ENCODE measurements at regions not wholly inside any gene's neighbourhood (a gene's known extent, or its start where the extent isn't known, plus 50 kb on each side); places are given as distances from the start of the nearest gene placed in this dataset.
A peak's percentile ranks its signal among the peaks of the same experiment; 100 is the strongest.
"Not testable (repeated sequence)": the region's sequence is repeated elsewhere in the genome, so short reads cannot be mapped to it uniquely, and the experiment has no call there.

- Histone ChIP-seq H3K36me3 (ENCODE audit: insufficient read depth, low read length) (no peaks in the 10 kb centered on the region), H3K27ac (ENCODE audit: low read depth, low read length) (no peak overlapping the region), H3K27me3 (ENCODE audit: insufficient read depth, low read length) (no peaks in the 10 kb centered on the region), H3K4me1 (ENCODE audit: control insufficient read depth, insufficient read depth, low read length, unreplicated experiment) (no peaks in the 10 kb centered on the region), H2AFZ (ENCODE audit: low read length, unreplicated experiment) (no peak overlapping the region), H3K79me2 (ENCODE audit: control insufficient read depth, insufficient read depth, low read length, unreplicated experiment) (no peaks in the 10 kb centered on the region), H3K4me3 (ENCODE audit: low read depth, low read length) (no peak overlapping the region)
Observed at GRCh38 chr4:160362478-160362877, 1259.6 kb downstream of the RAPGEF2 start.

- H3K27me3 ChIP-seq (ENCODE audit: insufficient read depth, low read length): no peaks in the 10 kb centered on the region
- no peak overlapping the region for H2AFZ ChIP-seq (ENCODE audit: low read length, unreplicated experiment)
- H3K27ac ChIP-seq (ENCODE audit: low read depth, low read length): no peak overlapping the region
Observed at GRCh38 chr4:160364217-160364616, 1261.3 kb downstream of the RAPGEF2 start.

GRCh38 chr4:160364665-160365064 lies 1261.8 kb downstream of the RAPGEF2 start:
- H3K4me3 ChIP-seq (ENCODE audit: low read depth, low read length); H3K79me2 ChIP-seq (ENCODE audit: control insufficient read depth, insufficient read depth, low read length, unreplicated experiment); H3K4me1 ChIP-seq (ENCODE audit: control insufficient read depth, insufficient read depth, low read length, unreplicated experiment); H3K27ac ChIP-seq (ENCODE audit: low read depth, low read length); H3K27me3 ChIP-seq (ENCODE audit: insufficient read depth, low read length); H3K36me3 ChIP-seq (ENCODE audit: insufficient read depth, low read length); H2AFZ ChIP-seq (ENCODE audit: low read length, unreplicated experiment): not testable (repeated sequence)

More at GRCh38 chr4:160364217-160364616, 1261.3 kb downstream of the RAPGEF2 start:
- Histone ChIP-seq H3K36me3 (ENCODE audit: insufficient read depth, low read length) (no peaks in the 10 kb centered on the region), H3K4me3 (ENCODE audit: low read depth, low read length) (no peak overlapping the region), H3K79me2 (ENCODE audit: control insufficient read depth, insufficient read depth, low read length, unreplicated experiment) (no peaks in the 10 kb centered on the region), H3K4me1 (ENCODE audit: control insufficient read depth, insufficient read depth, low read length, unreplicated experiment) (no peaks in the 10 kb centered on the region)

GRCh38 chr4:160365383-160365782 lies 1262.5 kb downstream of the RAPGEF2 start:
- H3K27ac ChIP-seq (ENCODE audit: low read depth, low read length); H3K36me3 ChIP-seq (ENCODE audit: insufficient read depth, low read length); H3K4me1 ChIP-seq (ENCODE audit: control insufficient read depth, insufficient read depth, low read length, unreplicated experiment); H3K27me3 ChIP-seq (ENCODE audit: insufficient read depth, low read length); H3K4me3 ChIP-seq (ENCODE audit: low read depth, low read length); H2AFZ ChIP-seq (ENCODE audit: low read length, unreplicated experiment); H3K79me2 ChIP-seq (ENCODE audit: control insufficient read depth, insufficient read depth, low read length, unreplicated experiment): not testable (repeated sequence)

GRCh38 chr4:160370046-160370445 lies 1267.2 kb downstream of the RAPGEF2 start:
- Histone ChIP-seq H3K4me1 (ENCODE audit: control insufficient read depth, insufficient read depth, low read length, unreplicated experiment) (no peaks in the 10 kb centered on the region), H2AFZ (ENCODE audit: low read length, unreplicated experiment) (no peak overlapping the region), H3K27ac (ENCODE audit: low read depth, low read length) (no peak overlapping the region), H3K4me3 (ENCODE audit: low read depth, low read length) (no peak overlapping the region), H3K36me3 (ENCODE audit: insufficient read depth, low read length) (no peaks in the 10 kb centered on the region), H3K79me2 (ENCODE audit: control insufficient read depth, insufficient read depth, low read length, unreplicated experiment) (no peaks in the 10 kb centered on the region), H3K27me3 (ENCODE audit: insufficient read depth, low read length) (no peaks in the 10 kb centered on the region)

GRCh38 chr4:160371446-160371845 lies 1268.6 kb downstream of the RAPGEF2 start:
- Histone ChIP-seq H2AFZ (ENCODE audit: low read length, unreplicated experiment) (no peak overlapping the region), H3K27ac (ENCODE audit: low read depth, low read length) (no peak overlapping the region), H3K4me3 (ENCODE audit: low read depth, low read length) (no peak overlapping the region), H3K36me3 (ENCODE audit: insufficient read depth, low read length) (no peaks in the 10 kb centered on the region), H3K79me2 (ENCODE audit: control insufficient read depth, insufficient read depth, low read length, unreplicated experiment) (no peaks in the 10 kb centered on the region), H3K27me3 (ENCODE audit: insufficient read depth, low read length) (no peaks in the 10 kb centered on the region), H3K4me1 (ENCODE audit: control insufficient read depth, insufficient read depth, low read length, unreplicated experiment) (no peaks in the 10 kb centered on the region)

GRCh38 chr4:160372390-160372789 lies 1269.5 kb downstream of the RAPGEF2 start:
- H3K27ac ChIP-seq (ENCODE audit: low read depth, low read length): no peak overlapping the region
- H3K4me1 ChIP-seq (ENCODE audit: control insufficient read depth, insufficient read depth, low read length, unreplicated experiment): no peaks in the 10 kb centered on the region
- H2AFZ ChIP-seq (ENCODE audit: low read length, unreplicated experiment): no peak overlapping the region
- H3K36me3 ChIP-seq (ENCODE audit: insufficient read depth, low read length): no peaks in the 10 kb centered on the region
- no peak overlapping the region for H3K4me3 ChIP-seq (ENCODE audit: low read depth, low read length)
- no peaks in the 10 kb centered on the region for H3K79me2 ChIP-seq (ENCODE audit: control insufficient read depth, insufficient read depth, low read length, unreplicated experiment)
- H3K27me3 ChIP-seq (ENCODE audit: insufficient read depth, low read length): no peaks in the 10 kb centered on the region

- H3K36me3 ChIP-seq (ENCODE audit: insufficient read depth, low read length): no peaks in the 10 kb centered on the region
- H3K4me1 ChIP-seq (ENCODE audit: control insufficient read depth, insufficient read depth, low read length, unreplicated experiment): no peaks in the 10 kb centered on the region
- H2AFZ ChIP-seq (ENCODE audit: low read length, unreplicated experiment): no peak overlapping the region
- H3K27ac ChIP-seq (ENCODE audit: low read depth, low read length): no peak overlapping the region
- H3K4me3 ChIP-seq (ENCODE audit: low read depth, low read length): no peak overlapping the region
- no peaks in the 10 kb centered on the region for H3K27me3 ChIP-seq (ENCODE audit: insufficient read depth, low read length)
- H3K79me2 ChIP-seq (ENCODE audit: control insufficient read depth, insufficient read depth, low read length, unreplicated experiment): no peaks in the 10 kb centered on the region
Observed at GRCh38 chr4:160373911-160374310, 1271.0 kb downstream of the RAPGEF2 start.

GRCh38 chr4:160375772-160376452 lies 1273.0 kb downstream of the RAPGEF2 start:
- no peaks in the 10 kb centered on the region for H3K4me1 ChIP-seq (ENCODE audit: control insufficient read depth, insufficient read depth, low read length, unreplicated experiment)
- H3K4me3 ChIP-seq (ENCODE audit: low read depth, low read length): no peak overlapping the region
- H3K27ac ChIP-seq (ENCODE audit: low read depth, low read length): no peak overlapping the region
- no peaks in the 10 kb centered on the region for H3K79me2 ChIP-seq (ENCODE audit: control insufficient read depth, insufficient read depth, low read length, unreplicated experiment)
- no peaks in the 10 kb centered on the region for H3K36me3 ChIP-seq (ENCODE audit: insufficient read depth, low read length)
- H3K27me3 ChIP-seq (ENCODE audit: insufficient read depth, low read length): no peaks in the 10 kb centered on the region
- no peak overlapping the region for H2AFZ ChIP-seq (ENCODE audit: low read length, unreplicated experiment)

GRCh38 chr4:160386846-160387245 lies 1284.0 kb downstream of the RAPGEF2 start:
- Histone ChIP-seq H3K79me2 (ENCODE audit: control insufficient read depth, insufficient read depth, low read length, unreplicated experiment) (no peaks in the 10 kb centered on the region), H3K4me1 (ENCODE audit: control insufficient read depth, insufficient read depth, low read length, unreplicated experiment) (no peaks in the 10 kb centered on the region), H3K27ac (ENCODE audit: low read depth, low read length) (no peak overlapping the region), H2AFZ (ENCODE audit: low read length, unreplicated experiment) (no peak overlapping the region), H3K27me3 (ENCODE audit: insufficient read depth, low read length) (no peaks in the 10 kb centered on the region), H3K4me3 (ENCODE audit: low read depth, low read length) (0 out of 2 replicates have a peak overlapping the region, but pooled peaks have one; percentile 25), H3K36me3 (ENCODE audit: insufficient read depth, low read length) (no peaks in the 10 kb centered on the region)

- no peak overlapping the region for H2AFZ ChIP-seq (ENCODE audit: low read length, unreplicated experiment)
- H3K27ac ChIP-seq (ENCODE audit: low read depth, low read length): no peak overlapping the region
- no peaks in the 10 kb centered on the region for H3K27me3 ChIP-seq (ENCODE audit: insufficient read depth, low read length)
- no peaks in the 10 kb centered on the region for H3K4me1 ChIP-seq (ENCODE audit: control insufficient read depth, insufficient read depth, low read length, unreplicated experiment)
- no peaks in the 10 kb centered on the region for H3K36me3 ChIP-seq (ENCODE audit: insufficient read depth, low read length)
- H3K4me3 ChIP-seq (ENCODE audit: low read depth, low read length): no peak overlapping the region
- H3K79me2 ChIP-seq (ENCODE audit: control insufficient read depth, insufficient read depth, low read length, unreplicated experiment): no peaks in the 10 kb centered on the region
Observed at GRCh38 chr4:160399826-160400225, 1296.9 kb downstream of the RAPGEF2 start.

Data from ACC112 (cell line).